ENCODE measurements at regions not wholly inside any gene's neighbourhood (a gene's known extent, or its start where the extent isn't known, plus 50 kb on each side); places are given as distances from the start of the nearest gene placed in this dataset.
"Not testable (repeated sequence)": the region's sequence is repeated elsewhere in the genome, so short reads cannot be mapped to it uniquely, and the experiment has no call there.

GRCh38 chr2:109676346-109676902, 62.3 kb downstream of the SOWAHC start:
- Histone ChIP-seq H3K4ac (ENCODE audit: low read depth, low read length) (no peak overlapping the region), H2BK12ac (ENCODE audit: low read length) (no peak overlapping the region), H3K79me1 (ENCODE audit: low read length) (no peaks in the 10 kb centered on the region), H3K79me2 (ENCODE audit: control insufficient read depth, insufficient read depth, low read length, poor library complexity) (no peaks in the 10 kb centered on the region), H4K91ac (ENCODE audit: low read depth, low read length) (no peak overlapping the region), H3K27ac (ENCODE audit: low read depth, low read length) (no peak overlapping the region), H3K4me3 (ENCODE audit: low read depth, low read length) (no peak overlapping the region), H2BK5ac (ENCODE audit: low read depth, low read length, poor library complexity) (no peak overlapping the region), H3K14ac (ENCODE audit: low read length) (no peak overlapping the region), H3K9me3 (ENCODE audit: insufficient read depth, low read depth, low read length) (no peaks in the 10 kb centered on the region), H2AK5ac (ENCODE audit: low read length) (no peak overlapping the region), H3K18ac (ENCODE audit: low read length) (no peak overlapping the region), H3K27me3 (ENCODE audit: insufficient read depth, low read length) (no peaks in the 10 kb centered on the region), H4K8ac (ENCODE audit: low read depth, low read length) (no peak overlapping the region), H3K4me2 (ENCODE audit: low read length) (no peak overlapping the region), H4K12ac (ENCODE audit: low read depth, low read length) (no peak overlapping the region), H2AFZ (ENCODE audit: insufficient read depth, low read length, poor library complexity) (no peak overlapping the region), H3K23ac (ENCODE audit: low read length) (no peak overlapping the region), H3K36me3 (ENCODE audit: control insufficient read depth in 1 of 2, insufficient read depth in 2 of 2, low read length in 2 of 2) (no peaks in the 10 kb centered on the region), H2BK120ac (ENCODE audit: insufficient read depth, low read length, poor library complexity) (no peak overlapping the region), H3K9ac (ENCODE audit: low read length) (no peak overlapping the region), H3K4me1 (ENCODE audit: control insufficient read depth in 1 of 2, insufficient read depth in 2 of 2, low read length in 2 of 2) (peaks cover 0 to 14% of the 10 kb centered on the region in 2 experiments)
- no peak for DNase-seq
- no CpG with 5 or more reads among the region's 7 CpGs for WGBS (ENCODE audit: extremely low coverage, insufficient coverage, insufficient read length)

GRCh38 chr2:109677121-109677731, 63.1 kb downstream of the SOWAHC start:
- not testable (repeated sequence) for H3K18ac ChIP-seq (ENCODE audit: low read length); H3K9me3 ChIP-seq (ENCODE audit: insufficient read depth, low read depth, low read length); H3K9ac ChIP-seq (ENCODE audit: low read length); H3K79me1 ChIP-seq (ENCODE audit: low read length); H3K4me3 ChIP-seq (ENCODE audit: low read depth, low read length); H3K36me3 ChIP-seq (ENCODE audit: control insufficient read depth in 1 of 2, insufficient read depth in 2 of 2, low read length in 2 of 2); H2BK12ac ChIP-seq (ENCODE audit: low read length); H3K27me3 ChIP-seq (ENCODE audit: insufficient read depth, low read length); H2BK5ac ChIP-seq (ENCODE audit: low read depth, low read length, poor library complexity); H4K8ac ChIP-seq (ENCODE audit: low read depth, low read length); H3K23ac ChIP-seq (ENCODE audit: low read length); H2AK5ac ChIP-seq (ENCODE audit: low read length); H3K4me2 ChIP-seq (ENCODE audit: low read length); H3K14ac ChIP-seq (ENCODE audit: low read length); H2AFZ ChIP-seq (ENCODE audit: insufficient read depth, low read length, poor library complexity); H3K4ac ChIP-seq (ENCODE audit: low read depth, low read length); H4K91ac ChIP-seq (ENCODE audit: low read depth, low read length); DNase-seq; H4K12ac ChIP-seq (ENCODE audit: low read depth, low read length); H3K79me2 ChIP-seq (ENCODE audit: control insufficient read depth, insufficient read depth, low read length, poor library complexity); H2BK120ac ChIP-seq (ENCODE audit: insufficient read depth, low read length, poor library complexity); H3K27ac ChIP-seq (ENCODE audit: low read depth, low read length)
- no CpG with 5 or more reads among the region's 7 CpGs for WGBS (ENCODE audit: extremely low coverage, insufficient coverage, insufficient read length)
- peaks cover 0 to 14% of the 10 kb centered on the region in 2 experiments for H3K4me1 ChIP-seq (ENCODE audit: control insufficient read depth in 1 of 2, insufficient read depth in 2 of 2, low read length in 2 of 2)

- Histone ChIP-seq H2AK5ac (ENCODE audit: low read length) (no peak overlapping the region), H3K27ac (ENCODE audit: low read depth, low read length) (no peak overlapping the region), H3K36me3 (ENCODE audit: control insufficient read depth in 1 of 2, insufficient read depth in 2 of 2, low read length in 2 of 2) (no peaks in the 10 kb centered on the region), H2BK5ac (ENCODE audit: low read depth, low read length, poor library complexity) (no peak overlapping the region), H3K18ac (ENCODE audit: low read length) (no peak overlapping the region), H4K12ac (ENCODE audit: low read depth, low read length) (no peak overlapping the region), H3K4ac (ENCODE audit: low read depth, low read length) (no peak overlapping the region), H3K4me1 (ENCODE audit: control insufficient read depth in 1 of 2, insufficient read depth in 2 of 2, low read length in 2 of 2) (peaks cover 0 to 14% of the 10 kb centered on the region in 2 experiments), H3K79me2 (ENCODE audit: control insufficient read depth, insufficient read depth, low read length, poor library complexity) (no peaks in the 10 kb centered on the region), H3K9me3 (ENCODE audit: insufficient read depth, low read depth, low read length) (no peaks in the 10 kb centered on the region), H3K4me2 (ENCODE audit: low read length) (no peak overlapping the region), H3K14ac (ENCODE audit: low read length) (no peak overlapping the region), H3K27me3 (ENCODE audit: insufficient read depth, low read length) (no peaks in the 10 kb centered on the region), H2BK12ac (ENCODE audit: low read length) (no peak overlapping the region), H3K23ac (ENCODE audit: low read length) (no peak overlapping the region), H4K8ac (ENCODE audit: low read depth, low read length) (no peak overlapping the region), H3K4me3 (ENCODE audit: low read depth, low read length) (peak overlapping the region; percentile 55), H2BK120ac (ENCODE audit: insufficient read depth, low read length, poor library complexity) (no peak overlapping the region), H2AFZ (ENCODE audit: insufficient read depth, low read length, poor library complexity) (no peak overlapping the region), H4K91ac (ENCODE audit: low read depth, low read length) (no peak overlapping the region), H3K79me1 (ENCODE audit: low read length) (no peaks in the 10 kb centered on the region), H3K9ac (ENCODE audit: low read length) (no peak overlapping the region)
- no CpG with 5 or more reads among the region's 12 CpGs for WGBS (ENCODE audit: extremely low coverage, insufficient coverage, insufficient read length)
- no peak for DNase-seq
These were observed 63.8 kb downstream of the SOWAHC start for GRCh38 chr2:109677835-109678580.

GRCh38 chr2:109678724-109679201, 64.6 kb downstream of the SOWAHC start:
- H2BK5ac ChIP-seq (ENCODE audit: low read depth, low read length, poor library complexity); H3K4me3 ChIP-seq (ENCODE audit: low read depth, low read length); H2AK5ac ChIP-seq (ENCODE audit: low read length); H2AFZ ChIP-seq (ENCODE audit: insufficient read depth, low read length, poor library complexity); H3K4me2 ChIP-seq (ENCODE audit: low read length); H3K14ac ChIP-seq (ENCODE audit: low read length); H4K8ac ChIP-seq (ENCODE audit: low read depth, low read length); H3K27ac ChIP-seq (ENCODE audit: low read depth, low read length); H3K18ac ChIP-seq (ENCODE audit: low read length); H3K4ac ChIP-seq (ENCODE audit: low read depth, low read length); H3K36me3 ChIP-seq (ENCODE audit: control insufficient read depth in 1 of 2, insufficient read depth in 2 of 2, low read length in 2 of 2); DNase-seq; H4K12ac ChIP-seq (ENCODE audit: low read depth, low read length); H3K79me1 ChIP-seq (ENCODE audit: low read length); H3K27me3 ChIP-seq (ENCODE audit: insufficient read depth, low read length); H3K79me2 ChIP-seq (ENCODE audit: control insufficient read depth, insufficient read depth, low read length, poor library complexity); H3K9ac ChIP-seq (ENCODE audit: low read length); H4K91ac ChIP-seq (ENCODE audit: low read depth, low read length); H2BK120ac ChIP-seq (ENCODE audit: insufficient read depth, low read length, poor library complexity); H2BK12ac ChIP-seq (ENCODE audit: low read length); H3K9me3 ChIP-seq (ENCODE audit: insufficient read depth, low read depth, low read length); H3K23ac ChIP-seq (ENCODE audit: low read length): not testable (repeated sequence)
- no CpG with 5 or more reads among the region's 10 CpGs for WGBS (ENCODE audit: extremely low coverage, insufficient coverage, insufficient read length)
- peaks cover 0 to 14% of the 10 kb centered on the region in 2 experiments for H3K4me1 ChIP-seq (ENCODE audit: control insufficient read depth in 1 of 2, insufficient read depth in 2 of 2, low read length in 2 of 2)

Data from trophoblast cell (in vitro differentiated cells and primary cell).